Stromal cell of bone marrow (primary cell): ENCODE measurements at regions not wholly inside any gene's neighbourhood (a gene's known extent, or its start where the extent isn't known, plus 50 kb on each side); places are given as distances from the start of the nearest gene placed in this dataset.

Experiments
- DNase-seq: peaks from one replicate; pipeline ENCODE4 v3.0.0-alpha.2; 2012; ENCODE audit warnings: low read depth

GRCh38 chr13:44096901-44097300 is 217.2 kb downstream of the LACC1 start:
- no peak for DNase-seq

DNA sequence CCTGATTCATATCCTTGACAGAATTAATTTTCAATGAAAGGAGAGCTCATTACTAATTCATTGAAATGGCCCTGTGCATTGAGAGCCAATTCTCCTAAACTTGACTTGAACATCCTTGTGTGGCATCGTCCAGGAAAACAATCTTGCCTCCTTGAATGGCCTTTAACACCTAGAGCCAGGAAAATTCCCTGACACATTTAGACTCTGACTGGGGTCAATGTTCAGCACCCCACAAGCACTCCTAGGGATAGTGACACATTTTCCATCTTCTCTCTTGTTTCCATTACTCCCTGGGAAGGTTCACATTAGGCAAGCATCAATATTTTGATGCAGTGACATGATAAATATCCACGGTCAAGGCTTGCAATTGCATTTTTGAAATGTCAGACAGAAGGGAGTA is 218.9 kb downstream of the LACC1 start:
- DNase-seq: no peak

GRCh38 chr13:44101347-44102083 is 221.8 kb downstream of the LACC1 start:
- no peak for DNase-seq

DNA sequence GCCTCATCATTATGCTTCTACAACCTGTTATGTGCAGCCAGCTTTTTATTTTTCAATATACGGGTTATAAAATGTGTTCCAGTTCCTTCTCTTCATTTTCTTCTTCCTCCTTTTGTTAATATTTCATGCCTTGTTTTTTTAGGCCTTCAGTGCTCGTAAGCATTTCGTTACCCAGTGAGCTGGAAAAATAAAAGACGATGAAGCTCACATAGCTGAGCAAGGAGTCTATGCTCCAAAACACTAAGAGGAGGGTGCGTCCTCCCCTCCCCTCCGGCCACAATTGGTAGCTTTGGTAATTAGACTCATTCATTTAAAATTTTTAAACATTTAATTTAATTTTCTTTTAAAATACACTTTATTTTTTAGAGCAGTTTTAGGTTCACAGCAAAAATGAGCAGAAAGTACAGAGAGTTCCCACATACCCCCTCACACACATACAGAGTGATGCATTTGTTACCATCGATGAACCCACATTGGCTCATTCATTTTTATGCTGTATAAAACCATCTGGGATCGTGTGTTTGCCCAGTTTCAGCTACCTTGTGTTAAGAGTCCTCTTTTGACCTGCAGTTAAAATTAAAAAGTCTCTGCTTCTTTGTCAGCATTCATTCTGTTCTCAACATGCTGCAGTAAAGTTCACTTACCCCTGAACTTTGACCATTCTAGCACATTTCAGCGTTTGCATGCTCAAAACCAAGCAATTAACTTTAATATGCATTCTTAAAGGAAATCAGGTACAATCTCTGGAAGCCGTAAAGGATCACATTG is 223.9 kb downstream of the LACC1 start:
- DNase-seq: no peak

DNA sequence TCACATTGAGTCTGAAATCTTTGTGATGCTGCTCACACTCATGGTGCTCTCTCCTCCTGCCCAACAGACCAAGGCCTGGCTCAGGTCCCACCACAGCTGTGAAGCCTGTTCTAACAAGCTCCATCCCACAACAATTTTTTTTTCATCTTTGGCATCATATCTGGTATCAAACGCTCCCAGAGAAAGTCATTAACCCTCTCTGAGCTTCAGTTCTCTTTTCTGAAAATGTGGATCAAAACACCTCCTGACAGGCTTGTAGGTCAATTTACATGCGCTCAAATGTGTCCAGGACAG is 224.4 kb downstream of the LACC1 start:
- no peak for DNase-seq

DNA sequence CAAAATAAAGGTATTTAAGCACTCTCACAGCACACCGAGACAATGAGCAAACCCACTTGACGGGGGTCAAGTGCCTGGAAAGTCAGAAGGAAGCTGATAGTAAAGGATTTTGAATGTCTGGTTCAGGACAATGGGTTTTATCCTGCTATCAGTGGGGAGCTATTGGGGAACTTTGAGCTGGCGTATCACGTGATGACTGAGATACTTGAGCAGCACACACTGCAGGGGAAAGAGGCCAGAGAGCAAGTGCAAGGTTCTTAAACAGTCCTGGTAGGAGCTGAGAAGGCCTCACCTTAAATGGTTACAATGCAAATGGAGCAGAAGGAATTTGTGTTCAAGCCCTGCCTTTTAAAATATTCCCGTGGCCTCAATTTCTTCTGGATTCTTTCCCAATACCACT is 225.3 kb downstream of the LACC1 start:
- no peak for DNase-seq

GRCh38 chr13:44106266-44107152 is 226.8 kb downstream of the LACC1 start:
- DNase-seq: no peak

- no peak for DNase-seq
These were observed 227.8 kb downstream of the LACC1 start for GRCh38 chr13:44107357-44108121.

DNA sequence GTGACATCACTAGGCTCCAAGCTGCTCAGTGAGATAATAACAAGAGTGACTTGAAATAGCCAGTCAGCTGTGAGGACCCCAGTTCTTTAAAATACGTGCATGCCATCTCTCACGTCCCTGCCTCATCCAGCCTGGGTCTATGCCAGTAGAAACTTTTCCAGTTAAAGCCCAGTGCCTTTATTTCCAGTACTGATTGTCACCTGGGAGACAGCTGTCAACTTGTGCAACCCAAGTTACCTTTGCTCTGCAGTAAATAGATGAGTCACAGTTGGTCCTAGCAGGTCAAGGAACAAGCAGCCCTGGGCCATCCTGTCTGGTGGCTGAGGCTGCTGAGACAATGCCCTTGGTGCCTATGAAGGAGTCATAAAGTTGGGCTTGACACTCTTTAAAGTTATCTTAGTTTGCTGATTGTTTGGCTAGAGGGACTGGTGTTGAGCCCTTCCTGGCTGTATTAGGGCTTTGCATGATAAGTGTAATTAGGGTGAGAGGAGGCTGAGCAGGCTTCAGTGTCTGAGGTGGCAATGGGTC is 228.7 kb downstream of the LACC1 start:
- DNase-seq: no peak

DNA sequence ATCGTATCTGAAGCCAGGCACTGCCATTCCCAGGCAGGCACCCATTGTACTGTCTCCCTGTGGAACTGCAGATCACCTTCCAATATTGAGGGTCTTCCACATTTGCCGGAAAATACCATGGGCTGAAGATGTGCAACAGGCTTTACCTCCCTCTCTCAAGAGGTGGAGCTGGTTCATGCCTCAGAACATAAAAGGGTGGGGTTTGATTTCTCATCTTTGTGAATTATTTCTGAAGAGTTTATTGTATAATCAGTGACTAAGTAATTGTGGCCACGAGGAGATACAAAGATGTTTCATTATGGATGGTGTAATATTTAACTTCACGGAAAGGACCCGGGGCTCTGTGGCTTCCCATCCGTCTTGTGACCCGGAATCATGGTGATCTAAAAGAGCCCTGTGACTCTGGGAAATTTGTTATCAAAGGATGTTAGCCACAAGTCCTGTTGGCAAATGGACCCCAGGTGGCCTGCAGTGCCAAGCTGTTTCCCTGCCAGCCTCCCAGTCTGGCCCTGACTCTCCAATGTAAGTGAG is 230.5 kb downstream of the LACC1 start:
- no peak for DNase-seq

DNA sequence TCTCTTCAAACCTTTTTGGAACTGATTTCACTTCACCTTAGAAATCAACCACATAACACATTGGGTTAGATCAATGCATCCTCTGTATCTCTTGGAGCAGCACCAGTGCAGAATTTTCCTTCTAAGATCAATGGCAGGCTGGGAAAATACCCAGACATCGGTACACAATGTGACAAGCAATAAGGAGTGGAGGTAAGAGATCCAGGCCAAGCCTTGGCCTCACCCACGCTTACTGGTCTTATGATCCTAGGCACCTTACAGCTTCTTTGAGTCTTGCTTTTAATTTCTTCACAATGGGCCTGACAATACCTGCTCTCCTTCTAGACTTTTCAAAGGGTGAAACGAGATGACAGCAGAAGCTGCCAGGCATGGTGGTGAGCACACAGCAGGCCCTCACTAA is 232.0 kb downstream of the LACC1 start:
- DNase-seq: no peak

DNA sequence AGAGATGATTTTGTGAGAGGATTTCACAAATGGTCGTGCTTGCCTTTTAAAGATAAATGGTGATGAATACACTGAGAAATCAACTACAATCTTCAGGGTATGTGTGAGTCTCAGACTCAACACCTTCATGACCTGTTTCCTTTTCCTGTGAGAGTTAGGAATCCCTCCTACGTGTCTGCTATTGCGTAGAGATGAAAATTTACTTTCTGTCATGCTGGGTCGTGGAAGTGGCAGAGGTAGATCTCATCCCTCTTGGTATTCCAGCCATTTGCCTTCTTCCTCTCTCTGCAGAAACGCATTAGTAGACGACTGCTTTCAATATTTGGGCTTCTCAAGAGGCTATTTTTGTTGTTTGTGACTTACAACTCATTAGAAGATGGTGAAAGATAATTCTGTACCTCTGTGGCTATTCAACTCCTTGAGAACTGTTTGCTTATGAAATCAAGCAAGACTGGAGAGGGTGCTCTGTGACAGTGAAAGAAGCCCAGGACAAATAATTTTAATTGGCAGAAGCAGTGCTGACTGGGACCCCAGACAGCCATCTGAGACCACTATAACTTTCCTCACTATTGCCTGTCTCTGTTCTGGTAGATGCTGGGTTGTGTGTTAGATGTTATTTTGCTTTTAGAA is 233.1 kb downstream of the LACC1 start:
- no peak for DNase-seq

- DNase-seq: no peak
These were observed 237.0 kb downstream of the LACC1 start for GRCh38 chr13:44116562-44117332.

- no peak for DNase-seq
These were observed 237.6 kb downstream of the LACC1 start for GRCh38 chr13:44117351-44117750.

DNA sequence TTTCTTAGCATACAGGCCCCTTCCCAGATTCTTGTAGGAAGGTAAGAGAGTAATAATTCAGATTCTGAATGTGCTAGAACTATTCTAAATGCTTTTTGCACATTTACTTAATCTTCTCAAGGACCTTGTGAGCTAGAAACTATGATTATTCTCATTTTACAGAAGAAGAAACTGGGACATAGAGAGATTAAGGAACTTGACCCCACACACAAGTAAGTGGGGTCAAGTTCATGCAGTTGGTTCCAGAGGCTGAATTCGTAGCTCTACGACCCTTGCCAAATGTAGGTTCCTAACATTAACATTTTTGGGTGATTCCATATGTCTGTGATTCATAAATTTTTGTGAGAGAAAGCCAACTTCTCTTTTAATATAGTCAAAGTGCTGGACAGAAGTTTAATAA is 238.1 kb downstream of the LACC1 start:
- no peak for DNase-seq

GRCh38 chr13:44118881-44119280 is 239.2 kb downstream of the LACC1 start:
- no peak for DNase-seq

GRCh38 chr13:44120043-44120442 is 240.3 kb downstream of the LACC1 start:
- DNase-seq: no peak

GRCh38 chr13:44120849-44121755 is 241.4 kb downstream of the LACC1 start:
- no peak for DNase-seq

GRCh38 chr13:44124352-44124751 is 244.6 kb downstream of the LACC1 start:
- DNase-seq: no peak
